K562 (cell line): ENCODE measurements at regions not wholly inside any gene's neighbourhood (a gene's known extent, or its start where the extent isn't known, plus 50 kb on each side); places are given as distances from the start of the nearest gene placed in this dataset.

ENCODE experiments used
- ETS1 ChIP-seq: conservative IDR thresholded peaks from 2 replicates; pipeline ENCODE4 v1.6.1; 2011; ENCODE audit warnings: low read depth, mild to moderate bottlenecking, low read length; ENCODE audit not compliant: control insufficient read depth
- FOXA1 ChIP-seq: fragments of 450-650 bp; IDR thresholded peaks from 2 replicates; pipeline ENCODE4 v1.6.1; 2016; ENCODE audit warnings: mild to moderate bottlenecking, borderline replicate concordance
- MYNN ChIP-seq, 2 experiments: sonication (generic); formaldehyde crosslinking in 1 of 2; IDR thresholded peaks; 2 replicates each; pipeline versions ENCODE4 v1.5.0 to v1.6.1; 2016 to 2020; ENCODE audit warnings: antibody characterized with exemption in 1 of 2, missing genetic modification reagents in 1 of 2
- ZNF253 ChIP-seq: fragments of 250-450 bp; sonication (Bioruptor Pico); conservative IDR thresholded peaks from 2 replicates; pipeline ENCODE4 v1.6.1; 2021; ENCODE audit warnings: mild to moderate bottlenecking
- ZNF699 ChIP-seq: fragments of 250-450 bp; sonication (Bioruptor Pico); IDR thresholded peaks from 2 replicates; pipeline ENCODE4 v1.8.0; 2021; ENCODE audit warnings: mild to moderate bottlenecking, moderate library complexity; ENCODE audit not compliant: insufficient replicate concordance

DNA sequence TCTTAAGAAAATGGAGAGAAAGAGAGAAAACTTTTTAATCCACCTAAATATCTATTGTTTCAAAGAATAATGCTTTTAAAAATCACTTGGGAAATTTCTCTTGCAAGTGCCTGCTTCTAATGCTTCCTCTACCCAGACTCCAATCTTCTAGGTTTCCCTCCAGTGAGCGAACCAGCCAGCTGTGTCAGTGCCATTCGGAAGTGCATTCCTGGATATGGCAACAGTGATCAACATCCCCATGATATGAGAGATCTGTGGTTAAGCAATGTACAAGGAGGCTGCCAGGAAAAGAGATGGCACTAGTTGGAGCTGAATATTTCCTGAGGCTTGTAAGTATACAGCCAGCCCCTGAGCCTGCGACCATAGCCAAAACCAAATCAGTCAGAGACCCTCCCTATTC, 53.3 kb upstream of the KCNMB2 start:
- TF ChIP-seq MYNN (IDR thresholded peaks at IDR 0.05) (no peak), MYNN (CRISPR knock-in tag; IDR thresholded peaks at IDR 0.05) (no peak), FOXA1 (no peak), ZNF253 (CRISPR knock-in tag) (no peak), ZNF699 (CRISPR knock-in tag) (no peak), ETS1 (no peak)
